C4-2B (cell line): ENCODE measurements at regions not wholly inside any gene's neighbourhood (a gene's known extent, or its start where the extent isn't known, plus 50 kb on each side); places are given as distances from the start of the nearest gene placed in this dataset.

Experiments
- CTCF ChIP-seq: fragments of 450-650 bp; conservative IDR thresholded peaks from 2 replicates; pipeline ENCODE4 v1.5.1; 2017; ENCODE audit warnings: mild to moderate bottlenecking
- ZFX ChIP-seq: fragments of 450-650 bp; IDR thresholded peaks from 2 replicates; pipeline ENCODE4 v1.6.1; 2017

DNA sequence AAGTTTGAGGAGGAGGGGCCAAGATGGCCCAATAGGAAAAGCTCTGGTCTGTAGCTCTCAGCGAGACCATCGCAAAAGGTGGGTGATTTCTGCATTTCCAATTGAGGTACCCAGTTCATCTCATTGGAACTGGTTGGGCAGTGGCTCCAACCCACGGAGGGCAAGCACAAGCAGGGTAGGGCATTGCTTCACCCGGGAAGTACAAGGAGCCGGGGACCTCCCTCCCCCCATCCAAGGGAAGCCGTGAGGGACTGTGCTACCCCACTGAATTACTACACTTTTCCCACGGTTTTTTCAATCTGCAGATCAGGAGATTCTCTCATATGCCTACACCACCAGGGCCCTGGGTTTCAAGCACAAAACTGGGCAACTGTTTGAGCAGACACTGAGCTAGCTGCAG lies 58.0 kb upstream of the EFCAB3 start:
- TF ChIP-seq CTCF = no peak
- TF ChIP-seq ZFX = no peak
